Activated T-cell treated with anti-CD3 and anti-CD28 coated beads for 4 hours (primary cell): ENCODE measurements at regions not wholly inside any gene's neighbourhood (a gene's known extent, or its start where the extent isn't known, plus 50 kb on each side); places are given as distances from the start of the nearest gene placed in this dataset.
"Not testable (repeated sequence)": the region's sequence is repeated elsewhere in the genome, so short reads cannot be mapped to it uniquely, and the experiment has no call there.

Experiments used
- DNase-seq: peaks from one replicate; pipeline ENCODE4 v3.0.0-alpha.2; 2020

- DNase-seq, result no peak
Measured at GRCh38 chr20:53763707-53764414, 170.2 kb upstream of the ZNF217 start.

DNA sequence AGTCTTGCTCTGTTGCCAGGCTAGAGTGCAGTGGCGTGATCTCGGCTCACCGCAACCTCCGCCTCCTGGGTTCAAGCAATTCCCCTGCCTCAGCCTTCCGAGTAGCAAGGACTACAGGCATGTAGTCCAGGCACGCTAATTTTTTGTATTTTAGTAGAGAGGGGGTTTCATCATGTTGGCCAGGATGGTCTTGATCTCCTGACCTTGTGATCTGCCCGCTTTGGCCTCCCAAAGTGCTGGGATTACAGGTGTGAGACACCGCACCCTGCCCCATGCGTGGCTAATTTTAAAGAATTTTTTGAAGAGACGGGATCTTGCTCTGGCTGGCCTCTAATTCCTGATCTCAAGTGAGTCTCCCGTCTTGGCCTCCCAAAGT lies 168.8 kb upstream of the ZNF217 start:
- DNase-seq, result not testable (repeated sequence)

DNA sequence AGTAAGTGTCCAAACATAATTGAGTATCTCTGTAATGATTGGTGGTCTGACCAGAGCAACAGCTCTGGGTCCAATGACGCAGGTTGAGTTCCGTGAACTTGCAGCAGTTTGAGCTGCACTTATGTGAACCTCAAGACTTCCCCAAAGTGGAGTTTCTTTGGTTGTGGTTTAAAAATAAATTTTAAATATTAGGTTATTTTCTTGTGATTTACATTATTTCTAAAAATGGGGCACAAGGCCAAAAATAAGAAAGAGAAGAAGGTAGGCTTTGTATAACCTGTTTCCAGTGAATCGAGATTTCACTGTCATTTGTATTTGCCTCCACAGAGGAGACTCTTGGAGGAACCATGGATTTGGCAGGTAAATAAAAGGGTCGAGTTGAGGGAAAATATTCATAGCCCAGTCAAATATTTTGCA lies 166.4 kb upstream of the ZNF217 start:
- DNase-seq, result no peak

- DNase-seq, result no peak
Measured at GRCh38 chr20:53757472-53757913, 163.9 kb upstream of the ZNF217 start.

GRCh38 chr20:53755733-53756531 lies 162.3 kb upstream of the ZNF217 start:
- no peak for DNase-seq

DNA sequence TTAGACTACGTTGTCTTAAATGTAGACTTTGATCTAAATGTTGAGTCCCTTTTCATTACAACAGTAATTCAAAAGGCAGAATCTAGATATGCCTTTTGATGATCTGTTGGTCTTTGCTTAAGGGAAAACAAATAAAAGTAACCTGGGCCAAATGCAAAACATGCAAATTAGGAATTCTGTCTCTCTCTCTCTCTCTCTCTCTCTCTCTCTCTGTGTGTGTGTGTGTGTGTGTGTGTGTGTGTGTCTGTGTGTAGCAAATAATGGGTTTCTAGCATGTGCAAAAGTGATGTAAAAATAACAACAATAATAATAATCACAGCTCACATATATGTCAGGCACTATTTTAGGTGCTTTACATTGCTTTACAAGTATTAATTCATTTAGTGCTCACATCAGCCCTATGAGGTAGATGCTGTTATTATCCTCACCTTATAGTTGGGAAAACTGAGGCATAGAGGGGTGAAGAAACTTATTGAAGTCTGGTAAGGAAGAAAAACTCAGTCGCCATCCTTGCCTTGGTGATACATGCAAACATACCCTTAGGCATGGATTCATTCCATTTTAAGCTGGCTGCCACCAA lies 160.3 kb upstream of the ZNF217 start:
- no peak for DNase-seq

- DNase-seq, result no peak
Measured at GRCh38 chr20:53752971-53753879, 159.6 kb upstream of the ZNF217 start.

GRCh38 chr20:53752583-53752970 lies 158.9 kb upstream of the ZNF217 start:
- no peak for DNase-seq

- no peak for DNase-seq
Measured at GRCh38 chr20:53751620-53752318, 158.1 kb upstream of the ZNF217 start.

DNA sequence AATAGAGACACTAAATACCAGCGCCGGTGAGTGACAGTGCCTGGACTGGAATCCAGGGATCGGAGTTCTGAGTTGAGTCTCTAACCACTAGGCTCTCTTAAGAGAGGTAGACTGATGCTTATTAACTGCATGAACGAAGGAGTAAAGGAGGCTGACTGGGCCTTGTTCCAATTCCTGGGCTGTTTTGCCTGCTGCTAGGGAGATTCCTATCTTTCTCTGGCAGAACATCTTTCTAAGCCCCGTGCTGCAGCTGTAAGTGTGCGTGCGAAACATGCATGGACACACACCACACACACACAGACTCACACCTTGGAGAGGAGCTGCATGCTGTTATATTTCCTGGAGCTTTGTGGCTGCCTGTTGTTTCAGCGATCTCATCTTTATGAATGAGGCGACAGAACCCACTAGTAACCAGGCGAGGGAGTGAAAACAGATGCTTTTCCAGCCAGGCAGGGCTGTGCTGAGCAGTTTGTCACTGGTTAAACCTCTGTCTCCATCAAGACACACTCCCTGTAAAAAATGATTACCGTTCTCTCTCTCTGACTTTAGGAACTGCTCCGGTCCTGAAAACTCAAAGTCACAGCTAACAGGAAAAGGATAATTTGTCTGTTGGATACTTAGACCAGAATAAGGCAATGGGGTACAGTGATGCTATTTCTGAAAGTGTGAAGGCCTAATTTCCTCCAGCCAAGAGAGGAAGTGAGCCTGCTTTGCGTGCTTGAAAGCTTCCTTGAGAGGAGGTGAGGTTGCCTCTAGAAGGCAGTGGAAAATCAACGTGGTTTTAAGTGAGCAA lies 157.4 kb upstream of the ZNF217 start:
- DNase-seq, result peak; percentile 23

DNA sequence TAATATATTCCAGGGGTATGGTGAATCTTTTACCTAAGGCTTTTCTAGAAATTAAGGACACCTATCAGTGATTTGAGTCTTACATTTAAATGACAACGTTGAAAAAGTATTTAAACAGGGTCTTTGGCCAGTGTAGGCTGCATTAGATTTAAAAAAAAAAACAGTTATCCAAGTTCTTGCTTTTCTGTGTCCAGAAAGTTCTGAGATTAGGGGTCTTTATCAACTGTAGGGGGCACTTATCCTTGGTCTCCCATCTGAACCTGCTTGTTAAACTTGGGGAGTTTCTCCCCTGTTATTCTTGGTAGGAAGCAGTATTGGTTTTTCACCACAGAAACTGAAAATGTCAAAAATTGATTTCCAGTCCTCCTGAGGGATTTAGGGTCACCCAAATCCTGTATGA lies 155.9 kb upstream of the ZNF217 start:
- no peak for DNase-seq

DNA sequence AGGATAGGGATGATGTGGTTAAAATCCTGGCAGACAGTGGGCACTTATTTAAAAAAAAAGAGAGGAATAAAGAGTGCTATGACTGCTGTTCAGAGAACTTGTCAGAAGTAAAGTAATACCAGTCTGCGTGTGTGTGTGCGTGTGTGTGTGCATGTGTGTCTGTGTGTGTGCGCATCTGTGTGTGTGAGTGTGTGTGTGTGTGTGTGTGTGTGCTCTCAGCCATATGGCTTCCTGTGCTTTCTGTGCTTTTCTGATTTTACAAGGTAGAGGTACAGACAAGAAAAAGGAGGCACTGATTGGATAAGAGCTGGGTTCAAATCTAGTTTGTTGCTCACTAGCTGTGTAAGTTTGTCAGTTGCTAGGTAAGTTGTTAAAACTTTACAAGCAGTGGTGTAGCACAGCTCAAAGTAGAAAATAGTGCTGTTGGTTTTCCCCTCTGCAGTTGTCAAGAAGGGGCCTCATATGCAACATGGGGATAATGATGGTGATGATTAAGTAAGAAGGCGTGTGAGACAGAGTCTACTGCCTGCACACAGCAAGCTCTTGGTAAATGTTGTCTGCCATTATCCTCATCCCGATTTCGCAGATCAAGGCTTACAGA lies 155.3 kb upstream of the ZNF217 start:
- no peak for DNase-seq

- DNase-seq, result no peak
Measured at GRCh38 chr20:53748176-53748575, 154.5 kb upstream of the ZNF217 start.

- no peak for DNase-seq
Measured at GRCh38 chr20:53743607-53744260, 150.1 kb upstream of the ZNF217 start.

- DNase-seq, result no peak
Measured at GRCh38 chr20:53742685-53743081, 149.0 kb upstream of the ZNF217 start.

DNA sequence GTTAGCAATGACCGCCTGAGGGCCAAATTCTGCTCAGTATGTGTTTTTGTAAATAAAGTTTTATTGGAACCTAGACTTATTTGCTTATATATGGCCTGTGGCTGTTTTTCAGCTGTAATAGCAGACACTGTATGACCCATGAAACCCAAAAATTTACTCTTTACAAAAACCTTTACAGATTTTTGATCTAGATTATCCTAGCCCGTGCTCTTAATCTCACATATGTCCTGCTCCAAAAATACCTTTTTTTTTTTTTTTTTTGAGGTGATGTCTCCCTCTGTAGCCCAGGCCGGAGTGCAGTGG lies 148.0 kb upstream of the ZNF217 start:
- no peak for DNase-seq

- no peak for DNase-seq
Measured at GRCh38 chr20:53739799-53740785, 146.5 kb upstream of the ZNF217 start.

DNA sequence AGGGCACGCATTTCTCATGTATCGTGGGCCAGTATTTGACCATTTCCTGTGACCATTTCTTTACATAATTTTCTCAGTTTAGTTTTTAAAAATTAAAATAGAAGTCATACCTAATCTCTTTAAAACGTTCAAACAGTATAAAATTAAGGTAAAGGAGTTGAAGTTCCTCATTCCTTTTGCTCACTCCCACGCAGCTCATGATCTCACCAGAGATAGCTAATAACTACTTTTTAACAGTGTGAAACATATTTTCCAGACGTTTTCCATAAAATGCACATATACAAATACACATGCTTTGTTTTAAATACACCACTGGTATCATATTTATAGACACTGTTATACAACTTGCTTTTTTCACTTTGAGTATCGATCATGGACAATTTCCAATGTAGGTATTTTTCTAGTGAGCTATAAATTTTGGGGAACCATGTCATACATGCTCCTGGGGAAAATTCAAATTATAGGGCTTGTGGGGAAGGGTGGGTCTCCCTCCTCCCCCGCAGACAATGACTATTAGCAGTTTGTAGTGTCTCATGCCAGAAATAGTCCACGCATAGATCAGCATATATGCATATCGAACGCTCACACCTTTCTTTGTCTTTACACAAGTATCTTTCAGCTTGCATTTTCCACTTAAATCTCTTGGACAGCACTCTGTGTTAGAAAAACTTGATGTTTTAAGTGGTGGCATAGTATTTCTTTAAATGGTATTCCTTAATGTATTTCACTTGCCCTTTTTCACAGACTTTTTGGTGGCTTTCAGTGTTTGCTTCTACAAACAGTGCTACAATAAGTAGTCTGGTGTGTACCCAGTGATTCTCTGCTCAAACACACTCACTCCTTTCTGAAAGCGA lies 145.5 kb upstream of the ZNF217 start:
- DNase-seq, result no peak
